Caco-2 (cell line): ENCODE measurements at regions not wholly inside any gene's neighbourhood (a gene's known extent, or its start where the extent isn't known, plus 50 kb on each side); places are given as distances from the start of the nearest gene placed in this dataset.

Experiments used
- BruUV-seq: library from RNA; stranded (reverse); fragments of 400-500 nt; replicated peaks from 2 replicates; lab custom pipeline; 2021; lab: Mats Ljungman, UMichigan
- CTCF ChIA-PET: fragments of 300-600 bp; sonication (Branson Sonifier 250); formaldehyde crosslinking; loops from one replicate; lab custom pipeline; 2022; ENCODE audit warnings: antibody characterized with exemption; lab: Charles Lee
- POLR2A ChIA-PET: fragments of 300-600 bp; sonication (Branson Sonifier 250); formaldehyde crosslinking; loops from one replicate; lab custom pipeline; 2022; ENCODE audit warnings: antibody characterized with exemption; lab: Charles Lee
- DNase-seq, 2 experiments: peaks; one replicate each; pipeline versions ENCODE4 v3.0.0 to v3.0.0-alpha.2; 2020 to 2022
- H3K27me3 ChIP-seq: replicated peaks from 2 replicates; pipeline ENCODE4 v1.6.0; 2011; ENCODE audit warnings: low read length; ENCODE audit not compliant: control insufficient read depth, insufficient read depth
- H3K36me3 ChIP-seq: 2 replicates; pipeline ENCODE4 v1.5.1; 2011; ENCODE audit warnings: low read length; ENCODE audit not compliant: control insufficient read depth, insufficient read depth
- H3K4me1 ChIP-seq: fragments of 250-450 bp; sonication (Bioruptor Pico); 2 replicates; pipeline ENCODE4 v1.5.1; 2020; ENCODE audit warnings: mild to moderate bottlenecking
- H3K4me3 ChIP-seq: 2 replicates; pipeline ENCODE4 v1.5.1; 2011; ENCODE audit warnings: low read depth, mild to moderate bottlenecking, control low read depth, low read length
- H3K9me3 ChIP-seq: fragments of 250-450 bp; sonication (Bioruptor Pico); 2 replicates; pipeline ENCODE4 v1.5.1; 2020; ENCODE audit warnings: mild to moderate bottlenecking, moderate library complexity
- H3K27ac Mint-ChIP-seq: one replicate; pipeline ENCODE4 v1.8.0; 2022; ENCODE audit warnings: mixed read lengths; ENCODE audit not compliant: unreplicated experiment
- H3K27me3 Mint-ChIP-seq: one replicate; pipeline ENCODE4 v1.8.0; 2022; ENCODE audit warnings: mixed read lengths; ENCODE audit not compliant: insufficient read depth, unreplicated experiment
- H3K36me3 Mint-ChIP-seq: one replicate; pipeline ENCODE4 v1.8.0; 2022; ENCODE audit warnings: mild to moderate bottlenecking, mixed read lengths; ENCODE audit not compliant: insufficient read depth, unreplicated experiment
- H3K4me1 Mint-ChIP-seq: one replicate; pipeline ENCODE4 v1.8.0; 2022; ENCODE audit warnings: low read depth, mixed read lengths; ENCODE audit not compliant: unreplicated experiment
- H3K4me3 Mint-ChIP-seq: one replicate; pipeline ENCODE4 v1.8.0; 2022; ENCODE audit warnings: mild to moderate bottlenecking, moderate library complexity, mixed read lengths; ENCODE audit not compliant: unreplicated experiment
- H3K9me3 Mint-ChIP-seq: one replicate; pipeline ENCODE4 v1.8.0; 2022; ENCODE audit warnings: mixed read lengths; ENCODE audit not compliant: unreplicated experiment
- CTCF ChIP-seq, 2 experiments: fragments of 200-600 bp in 1 of 2; IDR thresholded peaks; 1 replicate in 1 of 2; 2 replicates in 1 of 2; pipeline versions ENCODE4 v1.5.1 to v1.8.0; 2011 to 2022; ENCODE audit warnings: antibody characterized with exemption in 1 of 2, control low read depth in 1 of 2, inconsistent platforms in 1 of 2, low read depth in 1 of 2, low read length in 1 of 2, mild to moderate bottlenecking in 1 of 2, moderate library complexity in 1 of 2; ENCODE audit not compliant: insufficient read depth in 1 of 2, severe bottlenecking in 1 of 2, unreplicated experiment in 1 of 2
- intact Hi-C: fragments of 100-400 bp; cut with micrococcal nuclease; formaldehyde crosslinking; loops from one replicate; pipeline ENCODE4 v1.10.0; 2022; ENCODE audit not compliant: unreplicated experiment

GRCh38 chr3:5899014-5899761 is 711.7 kb downstream of the EDEM1 start:
- Histone ChIP-seq H3K4me1 (no peaks in the 10 kb centered on the region), H3K4me3 (no peak overlapping the region), H3K36me3 (no peaks in the 10 kb centered on the region), H3K27me3 (no peaks in the 10 kb centered on the region), H3K9me3 (no peaks in the 10 kb centered on the region)
- BruUV-seq = no TSS peak
- Mint-ChIP-seq H3K4me1 (no peaks in the 10 kb centered on the region), H3K9me3 (no peaks in the 10 kb centered on the region), H3K27me3 (peaks cover 5% of the 10 kb centered on the region), H3K4me3 (no peak overlapping the region), H3K27ac (no peak overlapping the region), H3K36me3 (no peaks in the 10 kb centered on the region)
- ChIA-PET CTCF (no interaction called here), POLR2A (no interaction called here)
- intact Hi-C loops = no loop called here
- no peak for TF ChIP-seq CTCF (IDR thresholded peaks at IDR 0.05; ENCODE audit: insufficient read depth in 1 of 2, low read depth in 1 of 2, low read length in 1 of 2, severe bottlenecking in 1 of 2, unreplicated experiment in 1 of 2)
- no peak for DNase-seq

- Histone ChIP-seq H3K27me3 (no peaks in the 10 kb centered on the region), H3K4me3 (no peak overlapping the region), H3K36me3 (no peaks in the 10 kb centered on the region), H3K4me1 (no peaks in the 10 kb centered on the region), H3K9me3 (no peaks in the 10 kb centered on the region)
- no TSS peak for BruUV-seq
- no peaks in the 10 kb centered on the region for H3K36me3 Mint-ChIP-seq
- intact Hi-C loops = no loop called here
- CTCF ChIA-PET = no interaction called here
- no peak overlapping the region for H3K4me3 Mint-ChIP-seq
- TF ChIP-seq CTCF (IDR thresholded peaks at IDR 0.05; ENCODE audit: insufficient read depth in 1 of 2, low read depth in 1 of 2, low read length in 1 of 2, severe bottlenecking in 1 of 2, unreplicated experiment in 1 of 2) = no peak
- no peaks in the 10 kb centered on the region for H3K4me1 Mint-ChIP-seq
- POLR2A ChIA-PET = no interaction called here
- no peaks in the 10 kb centered on the region for H3K9me3 Mint-ChIP-seq
- no peak overlapping the region for H3K27ac Mint-ChIP-seq
- DNase-seq = no peak
- no peaks in the 10 kb centered on the region for H3K27me3 Mint-ChIP-seq
Observed at GRCh38 chr3:5917932-5918331, 730.4 kb downstream of the EDEM1 start.

- POLR2A ChIA-PET = no interaction called here
- Mint-ChIP-seq H3K9me3 (no peaks in the 10 kb centered on the region), H3K4me1 (no peaks in the 10 kb centered on the region)
Observed at GRCh38 chr3:5918626-5919025, 731.1 kb downstream of the EDEM1 start.

More at GRCh38 chr3:5918626-5919025, 731.1 kb downstream of the EDEM1 start:
- H3K9me3 ChIP-seq = no peaks in the 10 kb centered on the region
- DNase-seq = no peak
- H3K4me3 ChIP-seq = no peak overlapping the region
- CTCF ChIA-PET = no interaction called here
- H3K4me1 ChIP-seq = no peaks in the 10 kb centered on the region
- H3K36me3 ChIP-seq = no peaks in the 10 kb centered on the region
- intact Hi-C loops = no loop called here
- Mint-ChIP-seq H3K36me3 (no peaks in the 10 kb centered on the region), H3K27ac (no peak overlapping the region), H3K27me3 (peaks cover 3% of the 10 kb centered on the region), H3K4me3 (no peak overlapping the region)
- H3K27me3 ChIP-seq = no peaks in the 10 kb centered on the region
- BruUV-seq = no TSS peak
- TF ChIP-seq CTCF (IDR thresholded peaks at IDR 0.05; ENCODE audit: insufficient read depth in 1 of 2, low read depth in 1 of 2, low read length in 1 of 2, severe bottlenecking in 1 of 2, unreplicated experiment in 1 of 2) = no peak
